ENCODE measurements at regions not wholly inside any gene's neighbourhood (a gene's known extent, or its start where the extent isn't known, plus 50 kb on each side); places are given as distances from the start of the nearest gene placed in this dataset.

DNA sequence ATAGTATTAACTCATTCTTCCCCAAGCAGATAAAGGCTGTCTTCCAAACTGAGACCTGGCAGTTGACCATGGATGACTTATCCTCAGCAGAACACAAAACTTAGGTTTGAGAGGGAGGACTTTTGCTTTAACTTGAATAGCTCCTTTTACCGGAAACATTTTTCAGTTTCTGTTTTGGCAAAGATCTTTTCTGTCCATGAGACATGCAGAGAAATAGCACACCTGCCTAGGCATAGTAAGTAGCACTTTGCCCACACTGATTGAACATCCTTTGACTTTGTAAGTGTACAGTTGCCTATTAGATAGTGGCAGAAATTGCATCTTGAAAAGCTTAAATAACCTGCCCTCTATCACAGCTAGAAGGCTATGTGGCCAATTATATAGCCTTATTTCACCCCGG lies 1962.5 kb downstream of the MRPL39 start:
- DNase-seq (no peak), ATAC-seq (ENCODE audit: low FRiP score in 2 of 2) (no peak)
- H3K27ac ChIP-seq, result no peak overlapping the region
- WGBS, 2 donors, result 90 to 91% methylated on average over 2 of the region's 2 CpGs
- H3K27me3 ChIP-seq, result no peaks in the 10 kb centered on the region
- H3K4me3 ChIP-seq, result no peak overlapping the region
- H3K4me1 ChIP-seq, result no peaks in the 10 kb centered on the region
- TF ChIP-seq POLR2AphosphoS5 (IDR thresholded peaks at IDR 0.05), result no peak
- TF ChIP-seq EP300 (IDR thresholded peaks at IDR 0.05), result no peak
- TF ChIP-seq POLR2A (IDR thresholded peaks at IDR 0.05), result no peak
- TF ChIP-seq, protein P1, sequence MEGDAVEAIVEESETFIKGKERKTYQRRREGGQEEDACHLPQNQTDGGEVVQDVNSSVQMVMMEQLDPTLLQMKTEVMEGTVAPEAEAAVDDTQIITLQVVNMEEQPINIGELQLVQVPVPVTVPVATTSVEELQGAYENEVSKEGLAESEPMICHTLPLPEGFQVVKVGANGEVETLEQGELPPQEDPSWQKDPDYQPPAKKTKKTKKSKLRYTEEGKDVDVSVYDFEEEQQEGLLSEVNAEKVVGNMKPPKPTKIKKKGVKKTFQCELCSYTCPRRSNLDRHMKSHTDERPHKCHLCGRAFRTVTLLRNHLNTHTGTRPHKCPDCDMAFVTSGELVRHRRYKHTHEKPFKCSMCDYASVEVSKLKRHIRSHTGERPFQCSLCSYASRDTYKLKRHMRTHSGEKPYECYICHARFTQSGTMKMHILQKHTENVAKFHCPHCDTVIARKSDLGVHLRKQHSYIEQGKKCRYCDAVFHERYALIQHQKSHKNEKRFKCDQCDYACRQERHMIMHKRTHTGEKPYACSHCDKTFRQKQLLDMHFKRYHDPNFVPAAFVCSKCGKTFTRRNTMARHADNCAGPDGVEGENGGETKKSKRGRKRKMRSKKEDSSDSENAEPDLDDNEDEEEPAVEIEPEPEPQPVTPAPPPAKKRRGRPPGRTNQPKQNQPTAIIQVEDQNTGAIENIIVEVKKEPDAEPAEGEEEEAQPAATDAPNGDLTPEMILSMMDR (IDR thresholded peaks at IDR 0.05), result no peak
- no peaks in the 10 kb centered on the region for H3K9me3 ChIP-seq
- H3K36me3 ChIP-seq, result no peaks in the 10 kb centered on the region

DNA sequence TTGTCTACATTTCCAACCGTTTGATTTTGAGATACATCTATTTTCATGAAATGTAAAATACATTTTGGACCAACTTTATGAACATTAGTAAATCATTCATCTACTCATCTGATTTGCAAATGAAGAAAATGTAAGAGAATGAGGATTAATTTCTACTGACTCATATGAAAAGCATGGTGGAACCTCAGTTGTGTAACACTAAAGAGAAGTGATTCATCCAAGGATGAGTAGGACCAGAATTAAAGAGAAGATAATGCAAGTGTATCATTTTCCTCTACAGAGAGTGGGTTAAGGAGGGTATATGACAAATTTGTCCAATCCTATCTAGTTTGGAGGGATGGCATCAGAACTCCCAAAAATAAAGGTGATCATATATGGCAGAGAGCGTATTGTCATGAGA lies 1967.6 kb downstream of the MRPL39 start:
- TF ChIP-seq EP300 (IDR thresholded peaks at IDR 0.05), result no peak
- TF ChIP-seq POLR2AphosphoS5 (IDR thresholded peaks at IDR 0.05), result no peak
- TF ChIP-seq POLR2A (IDR thresholded peaks at IDR 0.05), result no peak
- TF ChIP-seq, protein P1 (IDR thresholded peaks at IDR 0.05), result no peak
- no peaks in the 10 kb centered on the region for H3K27me3 ChIP-seq
- H3K4me1 ChIP-seq, result no peaks in the 10 kb centered on the region
- no peak overlapping the region for H3K27ac ChIP-seq
- DNase-seq, result no peak
- no peak overlapping the region for H3K4me3 ChIP-seq
- 74% methylated on average over 2 of the region's 2 CpGs for WGBS, 2 donors
- no peak for ATAC-seq (ENCODE audit: low FRiP score in 2 of 2)
- H3K36me3 ChIP-seq, result no peaks in the 10 kb centered on the region
- no peaks in the 10 kb centered on the region for H3K9me3 ChIP-seq

DNA sequence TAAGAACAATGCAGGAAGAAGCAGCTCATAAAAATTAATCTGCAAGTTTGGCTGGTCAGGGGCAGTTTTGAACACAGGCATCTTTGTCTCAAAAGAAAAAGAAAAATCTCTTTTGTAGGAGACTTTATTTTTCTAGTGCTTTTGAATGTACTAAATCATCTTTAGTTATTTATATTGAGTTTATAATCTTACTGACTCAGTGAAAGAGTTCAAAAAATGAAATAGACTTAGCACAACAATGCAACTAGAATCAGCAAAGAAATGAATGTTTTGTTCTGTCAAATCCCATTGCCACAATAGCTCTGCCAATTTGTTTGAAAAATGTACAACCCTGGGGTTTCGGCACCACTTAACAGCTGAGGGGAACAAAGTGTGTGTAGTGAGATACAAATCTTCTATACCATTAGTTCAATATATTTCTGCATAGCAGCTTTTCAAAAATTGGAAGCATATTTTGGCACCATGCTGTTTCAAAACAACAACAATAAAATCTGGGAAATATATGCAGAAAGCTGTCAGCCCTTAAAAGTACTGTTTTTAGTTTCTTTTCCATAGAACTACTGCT lies 1969.1 kb downstream of the MRPL39 start:
- WGBS, 2 donors, result 89 to 96% methylated on average over 1 of the region's 1 CpG
- no peak for DNase-seq
- Histone ChIP-seq H3K4me3 (no peak overlapping the region), H3K4me1 (no peaks in the 10 kb centered on the region), H3K27me3 (no peaks in the 10 kb centered on the region), H3K36me3 (no peaks in the 10 kb centered on the region), H3K9me3 (no peaks in the 10 kb centered on the region), H3K27ac (no peak overlapping the region)
- ATAC-seq (ENCODE audit: low FRiP score in 2 of 2), result no peak
- TF ChIP-seq POLR2A (IDR thresholded peaks at IDR 0.05) (no peak), POLR2AphosphoS5 (IDR thresholded peaks at IDR 0.05) (no peak)
- TF ChIP-seq, protein P1 (IDR thresholded peaks at IDR 0.05), result no peak

DNA sequence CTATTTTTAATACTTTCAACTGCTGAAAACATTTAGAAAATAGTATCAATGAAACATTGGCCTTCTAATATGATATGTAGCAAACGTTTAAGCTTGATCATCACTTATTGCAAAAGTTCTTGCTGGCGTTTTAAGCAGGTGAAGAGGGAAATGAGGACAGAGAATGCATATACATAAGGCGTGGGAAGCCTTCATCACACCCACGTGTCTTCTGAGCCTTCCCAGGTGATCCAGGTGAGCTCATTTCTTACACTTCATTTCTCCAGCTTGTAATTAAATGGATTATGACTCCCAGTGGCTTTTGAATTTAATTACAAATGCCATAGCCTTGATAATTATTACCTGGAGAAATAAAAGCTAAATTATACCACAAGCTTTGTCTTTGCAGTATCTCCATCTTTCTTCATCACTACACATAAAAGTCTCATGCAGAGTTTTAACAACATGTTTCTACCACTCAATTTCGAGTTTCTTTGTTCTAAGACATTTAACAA lies 1973.8 kb downstream of the MRPL39 start:
- H3K4me1 ChIP-seq, result no peaks in the 10 kb centered on the region
- DNase-seq, result no peak
- no peak for TF ChIP-seq POLR2A (IDR thresholded peaks at IDR 0.05)
- TF ChIP-seq POLR2AphosphoS5 (IDR thresholded peaks at IDR 0.05), result no peak
- TF ChIP-seq, protein P1 (IDR thresholded peaks at IDR 0.05), result no peak
- TF ChIP-seq EP300 (IDR thresholded peaks at IDR 0.05), result no peak
- no peak for ATAC-seq (ENCODE audit: low FRiP score in 2 of 2)
- H3K27ac ChIP-seq, result no peak overlapping the region
- H3K36me3 ChIP-seq, result no peaks in the 10 kb centered on the region
- 65% methylated on average over 5 of the region's 5 CpGs for WGBS, 2 donors
- H3K4me3 ChIP-seq, result no peak overlapping the region
- H3K9me3 ChIP-seq, result no peaks in the 10 kb centered on the region
- no peaks in the 10 kb centered on the region for H3K27me3 ChIP-seq

DNA sequence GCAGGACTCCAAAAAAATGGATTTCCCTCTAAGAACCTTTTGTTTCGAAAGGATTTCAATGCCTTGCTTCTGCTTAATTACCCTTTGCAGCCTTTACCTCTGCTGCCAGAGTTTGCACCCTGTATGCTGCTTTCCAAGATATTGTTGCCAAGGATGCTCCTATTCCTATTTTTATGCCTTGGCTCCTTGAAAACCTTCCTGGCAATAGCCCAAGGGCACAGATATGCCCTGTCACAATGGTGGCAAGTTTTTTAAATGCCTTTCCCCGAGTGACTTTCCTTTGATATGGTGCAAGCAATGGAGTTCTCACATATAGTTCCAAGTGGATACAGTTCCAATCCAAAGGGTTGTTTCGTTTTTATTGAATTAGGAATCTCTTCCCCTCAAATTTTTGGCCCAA lies 1983.0 kb downstream of the MRPL39 start:
- H3K4me3 ChIP-seq, result no peak overlapping the region
- H3K9me3 ChIP-seq, result no peaks in the 10 kb centered on the region
- H3K36me3 ChIP-seq, result no peaks in the 10 kb centered on the region
- H3K27me3 ChIP-seq, result no peaks in the 10 kb centered on the region
- H3K4me1 ChIP-seq, result no peaks in the 10 kb centered on the region
- TF ChIP-seq, protein P1 (IDR thresholded peaks at IDR 0.05), result no peak
- TF ChIP-seq POLR2AphosphoS5 (IDR thresholded peaks at IDR 0.05), result no peak
- no peak for TF ChIP-seq POLR2A (IDR thresholded peaks at IDR 0.05)
- no peak for TF ChIP-seq EP300 (IDR thresholded peaks at IDR 0.05)
- ATAC-seq (ENCODE audit: low FRiP score in 2 of 2) (no peak), DNase-seq (no peak)
- no peak overlapping the region for H3K27ac ChIP-seq
- WGBS, 2 donors, result 57 to 66% methylated on average over 3 of the region's 3 CpGs
